ENCODE measurements at regions not wholly inside any gene's neighbourhood (a gene's known extent, or its start where the extent isn't known, plus 50 kb on each side); places are given as distances from the start of the nearest gene placed in this dataset.

GRCh38 chr1:34360574-34360973 lies 183.9 kb downstream of the C1orf94 start:
- no peaks in the 10 kb centered on the region for H3F3A ChIP-seq (ENCODE audit: insufficient read depth, low read length)
- H2AFZ ChIP-seq (ENCODE audit: low read length), result no peak overlapping the region
- H3K36me3 ChIP-seq (ENCODE audit: insufficient read depth, low read length), result no peaks in the 10 kb centered on the region
- H3K27me3 ChIP-seq (ENCODE audit: insufficient read depth, low read length), result no peaks in the 10 kb centered on the region
- H3K9ac ChIP-seq (ENCODE audit: low read length), result no peak overlapping the region
- no peaks in the 10 kb centered on the region for H4K20me1 ChIP-seq (ENCODE audit: insufficient read depth, low read length)
- no peaks in the 10 kb centered on the region for H3K9me2 ChIP-seq (ENCODE audit: low read depth, low read length)
- no peaks in the 10 kb centered on the region for H3K4me1 ChIP-seq (ENCODE audit: insufficient read depth, low read length, severe bottlenecking)
- no peak overlapping the region for H3K27ac ChIP-seq (ENCODE audit: low read depth, low read length, poor library complexity, severe bottlenecking)
- no peaks in the 10 kb centered on the region for H3K9me3 ChIP-seq (ENCODE audit: low read length)
- H3K4me2 ChIP-seq (ENCODE audit: low read length), result no peak overlapping the region
- TF ChIP-seq EZH2 (IDR thresholded peaks at IDR 0.05; ENCODE audit: borderline replicate concordance, low read length), result no peak
- TF ChIP-seq, protein P1, sequence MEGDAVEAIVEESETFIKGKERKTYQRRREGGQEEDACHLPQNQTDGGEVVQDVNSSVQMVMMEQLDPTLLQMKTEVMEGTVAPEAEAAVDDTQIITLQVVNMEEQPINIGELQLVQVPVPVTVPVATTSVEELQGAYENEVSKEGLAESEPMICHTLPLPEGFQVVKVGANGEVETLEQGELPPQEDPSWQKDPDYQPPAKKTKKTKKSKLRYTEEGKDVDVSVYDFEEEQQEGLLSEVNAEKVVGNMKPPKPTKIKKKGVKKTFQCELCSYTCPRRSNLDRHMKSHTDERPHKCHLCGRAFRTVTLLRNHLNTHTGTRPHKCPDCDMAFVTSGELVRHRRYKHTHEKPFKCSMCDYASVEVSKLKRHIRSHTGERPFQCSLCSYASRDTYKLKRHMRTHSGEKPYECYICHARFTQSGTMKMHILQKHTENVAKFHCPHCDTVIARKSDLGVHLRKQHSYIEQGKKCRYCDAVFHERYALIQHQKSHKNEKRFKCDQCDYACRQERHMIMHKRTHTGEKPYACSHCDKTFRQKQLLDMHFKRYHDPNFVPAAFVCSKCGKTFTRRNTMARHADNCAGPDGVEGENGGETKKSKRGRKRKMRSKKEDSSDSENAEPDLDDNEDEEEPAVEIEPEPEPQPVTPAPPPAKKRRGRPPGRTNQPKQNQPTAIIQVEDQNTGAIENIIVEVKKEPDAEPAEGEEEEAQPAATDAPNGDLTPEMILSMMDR (IDR thresholded peaks at IDR 0.05; ENCODE audit: low read length), result no peak
- no peak overlapping the region for H3K4me3 ChIP-seq (ENCODE audit: low read depth, low read length, poor library complexity, severe bottlenecking)
- no peaks in the 10 kb centered on the region for H3K79me2 ChIP-seq (ENCODE audit: insufficient read depth, low read length)

- Histone ChIP-seq H3K27me3 (ENCODE audit: insufficient read depth, low read length) (no peaks in the 10 kb centered on the region), H3K4me3 (ENCODE audit: low read depth, low read length, poor library complexity, severe bottlenecking) (no peak overlapping the region), H4K20me1 (ENCODE audit: insufficient read depth, low read length) (no peaks in the 10 kb centered on the region), H3F3A (ENCODE audit: insufficient read depth, low read length) (no peaks in the 10 kb centered on the region), H3K36me3 (ENCODE audit: insufficient read depth, low read length) (no peaks in the 10 kb centered on the region), H3K27ac (ENCODE audit: low read depth, low read length, poor library complexity, severe bottlenecking) (no peak overlapping the region), H3K4me1 (ENCODE audit: insufficient read depth, low read length, severe bottlenecking) (no peaks in the 10 kb centered on the region), H3K9me3 (ENCODE audit: low read length) (no peaks in the 10 kb centered on the region), H3K4me2 (ENCODE audit: low read length) (no peak overlapping the region), H3K9me2 (ENCODE audit: low read depth, low read length) (no peaks in the 10 kb centered on the region), H3K79me2 (ENCODE audit: insufficient read depth, low read length) (no peaks in the 10 kb centered on the region), H3K9ac (ENCODE audit: low read length) (no peak overlapping the region), H2AFZ (ENCODE audit: low read length) (no peak overlapping the region)
- TF ChIP-seq, protein P1 (IDR thresholded peaks at IDR 0.05; ENCODE audit: low read length), result no peak
- no peak for TF ChIP-seq EZH2 (IDR thresholded peaks at IDR 0.05; ENCODE audit: borderline replicate concordance, low read length)
Measured at GRCh38 chr1:34361121-34361520, 184.4 kb downstream of the C1orf94 start.

GRCh38 chr1:34361781-34362357 lies 185.2 kb downstream of the C1orf94 start:
- Histone ChIP-seq H3K4me3 (ENCODE audit: low read depth, low read length, poor library complexity, severe bottlenecking) (no peak overlapping the region), H3K4me2 (ENCODE audit: low read length) (no peak overlapping the region), H2AFZ (ENCODE audit: low read length) (no peak overlapping the region), H3K79me2 (ENCODE audit: insufficient read depth, low read length) (no peaks in the 10 kb centered on the region), H3K27me3 (ENCODE audit: insufficient read depth, low read length) (no peaks in the 10 kb centered on the region), H3F3A (ENCODE audit: insufficient read depth, low read length) (no peaks in the 10 kb centered on the region), H3K36me3 (ENCODE audit: insufficient read depth, low read length) (no peaks in the 10 kb centered on the region), H3K9me2 (ENCODE audit: low read depth, low read length) (no peaks in the 10 kb centered on the region), H3K27ac (ENCODE audit: low read depth, low read length, poor library complexity, severe bottlenecking) (no peak overlapping the region), H3K9me3 (ENCODE audit: low read length) (no peaks in the 10 kb centered on the region), H3K9ac (ENCODE audit: low read length) (no peak overlapping the region), H3K4me1 (ENCODE audit: insufficient read depth, low read length, severe bottlenecking) (no peaks in the 10 kb centered on the region), H4K20me1 (ENCODE audit: insufficient read depth, low read length) (no peaks in the 10 kb centered on the region)
- no peak for TF ChIP-seq EZH2 (IDR thresholded peaks at IDR 0.05; ENCODE audit: borderline replicate concordance, low read length)
- TF ChIP-seq, protein P1 (IDR thresholded peaks at IDR 0.05; ENCODE audit: low read length), result no peak
